HL-60 (cell line): ENCODE measurements at regions not wholly inside any gene's neighbourhood (a gene's known extent, or its start where the extent isn't known, plus 50 kb on each side); places are given as distances from the start of the nearest gene placed in this dataset.

Experiments
- CTCF ChIP-seq: IDR thresholded peaks from one replicate; pipeline ENCODE4 v1.5.1; 2011; ENCODE audit warnings: low read length, control low read depth, inconsistent platforms; ENCODE audit not compliant: insufficient read depth
- GABPA ChIP-seq: IDR thresholded peaks from 2 replicates; pipeline ENCODE4 v1.6.1; 2012; ENCODE audit warnings: low read depth
- POLR2AphosphoS5 ChIP-seq: IDR thresholded peaks from 2 replicates; pipeline ENCODE4 v1.6.1; 2012; ENCODE audit warnings: low read depth
- SPI1 ChIP-seq: IDR thresholded peaks from 2 replicates; pipeline ENCODE4 v1.6.1; 2012; ENCODE audit warnings: low read depth, mild to moderate bottlenecking, borderline replicate concordance
- TF ChIP-seq, protein P1 (sequence below): IDR thresholded peaks from 2 replicates; pipeline ENCODE4 v1.6.1; 2012; ENCODE audit warnings: low read depth; ENCODE audit not compliant: insufficient replicate concordance

DNA sequence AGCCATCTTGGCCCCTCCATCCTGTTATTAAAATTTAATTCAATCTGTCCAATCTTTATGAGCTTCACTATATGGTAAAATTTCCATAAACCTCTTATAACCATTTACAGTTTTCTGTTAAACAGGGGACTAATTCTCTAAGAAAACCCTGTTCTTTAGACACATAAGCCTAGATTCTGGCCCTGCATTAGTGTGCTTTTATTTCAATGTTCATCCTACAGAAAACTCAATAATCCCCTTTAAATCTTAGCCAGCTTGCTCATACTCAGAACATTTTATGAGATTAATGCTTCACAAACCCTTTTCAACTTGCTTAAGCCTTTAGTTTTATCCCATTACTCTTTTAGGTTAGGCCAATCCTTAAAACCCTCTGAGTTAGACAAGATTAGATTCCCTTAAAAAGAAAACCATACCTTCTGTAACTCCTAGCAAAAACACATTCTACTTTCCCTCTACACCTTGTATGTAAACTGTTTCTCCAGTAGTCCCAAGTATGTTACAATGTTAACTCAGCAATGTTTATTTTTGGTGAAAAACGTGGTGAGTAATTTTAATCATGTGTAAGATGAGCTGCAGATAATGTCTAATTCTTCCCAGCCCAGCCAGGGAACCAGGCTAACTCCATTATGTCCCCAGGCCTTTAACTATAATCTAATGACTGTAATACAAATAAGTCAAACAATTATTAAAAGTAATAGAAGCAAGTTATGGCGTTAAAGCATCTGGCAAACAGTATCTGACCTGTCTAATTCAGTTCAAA is 1953.4 kb upstream of the LRRTM1 start:
- TF ChIP-seq POLR2AphosphoS5 = no peak
- TF ChIP-seq CTCF = no peak
- TF ChIP-seq, protein P1, sequence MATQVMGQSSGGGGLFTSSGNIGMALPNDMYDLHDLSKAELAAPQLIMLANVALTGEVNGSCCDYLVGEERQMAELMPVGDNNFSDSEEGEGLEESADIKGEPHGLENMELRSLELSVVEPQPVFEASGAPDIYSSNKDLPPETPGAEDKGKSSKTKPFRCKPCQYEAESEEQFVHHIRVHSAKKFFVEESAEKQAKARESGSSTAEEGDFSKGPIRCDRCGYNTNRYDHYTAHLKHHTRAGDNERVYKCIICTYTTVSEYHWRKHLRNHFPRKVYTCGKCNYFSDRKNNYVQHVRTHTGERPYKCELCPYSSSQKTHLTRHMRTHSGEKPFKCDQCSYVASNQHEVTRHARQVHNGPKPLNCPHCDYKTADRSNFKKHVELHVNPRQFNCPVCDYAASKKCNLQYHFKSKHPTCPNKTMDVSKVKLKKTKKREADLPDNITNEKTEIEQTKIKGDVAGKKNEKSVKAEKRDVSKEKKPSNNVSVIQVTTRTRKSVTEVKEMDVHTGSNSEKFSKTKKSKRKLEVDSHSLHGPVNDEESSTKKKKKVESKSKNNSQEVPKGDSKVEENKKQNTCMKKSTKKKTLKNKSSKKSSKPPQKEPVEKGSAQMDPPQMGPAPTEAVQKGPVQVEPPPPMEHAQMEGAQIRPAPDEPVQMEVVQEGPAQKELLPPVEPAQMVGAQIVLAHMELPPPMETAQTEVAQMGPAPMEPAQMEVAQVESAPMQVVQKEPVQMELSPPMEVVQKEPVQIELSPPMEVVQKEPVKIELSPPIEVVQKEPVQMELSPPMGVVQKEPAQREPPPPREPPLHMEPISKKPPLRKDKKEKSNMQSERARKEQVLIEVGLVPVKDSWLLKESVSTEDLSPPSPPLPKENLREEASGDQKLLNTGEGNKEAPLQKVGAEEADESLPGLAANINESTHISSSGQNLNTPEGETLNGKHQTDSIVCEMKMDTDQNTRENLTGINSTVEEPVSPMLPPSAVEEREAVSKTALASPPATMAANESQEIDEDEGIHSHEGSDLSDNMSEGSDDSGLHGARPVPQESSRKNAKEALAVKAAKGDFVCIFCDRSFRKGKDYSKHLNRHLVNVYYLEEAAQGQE = no peak
- no peak for TF ChIP-seq SPI1
- TF ChIP-seq GABPA = no peak
